ENCODE measurements at regions not wholly inside any gene's neighbourhood (a gene's known extent, or its start where the extent isn't known, plus 50 kb on each side); places are given as distances from the start of the nearest gene placed in this dataset.
"Not testable (repeated sequence)": the region's sequence is repeated elsewhere in the genome, so short reads cannot be mapped to it uniquely, and the experiment has no call there.

DNA sequence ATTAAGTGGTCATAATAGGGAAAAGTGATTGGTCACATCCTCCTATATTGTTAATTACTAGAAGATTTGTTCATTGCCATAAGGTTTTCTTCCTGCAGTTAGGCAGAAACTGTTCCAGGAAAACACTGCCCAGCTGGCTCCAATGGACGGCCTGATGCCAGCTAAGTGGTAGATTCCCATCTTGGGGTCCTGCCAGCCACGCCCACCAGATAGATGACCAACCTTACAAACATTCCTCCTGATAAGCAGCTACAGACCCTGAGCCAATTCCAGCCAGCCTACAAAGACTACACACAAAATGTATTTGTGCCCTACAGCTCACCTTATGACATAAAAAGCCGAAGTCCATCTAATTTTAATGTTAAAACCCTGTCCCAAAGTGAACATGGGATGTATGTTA, 685.9 kb upstream of the USP15 start:
- no peak for DNase-seq (ENCODE audit: low spot score)

GRCh38 chr12:61584943-61585342, 675.3 kb upstream of the USP15 start:
- no peak for DNase-seq (ENCODE audit: low spot score)

DNA sequence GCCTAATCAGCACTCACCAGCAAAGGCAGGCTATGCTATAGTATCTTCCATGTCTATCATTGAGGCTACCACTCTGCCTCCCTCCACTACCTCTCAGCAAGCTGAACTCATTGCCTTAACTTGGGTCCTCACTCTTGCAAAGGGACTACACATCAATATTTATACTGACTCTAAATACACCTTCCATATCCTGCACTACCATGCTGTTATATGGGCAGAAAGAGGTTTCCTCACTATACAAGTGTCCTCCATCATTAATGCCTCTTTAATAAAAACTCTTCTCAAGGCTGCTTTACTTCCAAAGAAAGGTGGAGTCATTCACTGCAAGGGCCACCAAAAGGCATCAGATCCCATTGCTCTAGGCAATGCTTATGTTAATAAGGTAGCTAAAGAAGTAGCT, 669.3 kb upstream of the USP15 start:
- not testable (repeated sequence) for DNase-seq (ENCODE audit: low spot score)

DNA sequence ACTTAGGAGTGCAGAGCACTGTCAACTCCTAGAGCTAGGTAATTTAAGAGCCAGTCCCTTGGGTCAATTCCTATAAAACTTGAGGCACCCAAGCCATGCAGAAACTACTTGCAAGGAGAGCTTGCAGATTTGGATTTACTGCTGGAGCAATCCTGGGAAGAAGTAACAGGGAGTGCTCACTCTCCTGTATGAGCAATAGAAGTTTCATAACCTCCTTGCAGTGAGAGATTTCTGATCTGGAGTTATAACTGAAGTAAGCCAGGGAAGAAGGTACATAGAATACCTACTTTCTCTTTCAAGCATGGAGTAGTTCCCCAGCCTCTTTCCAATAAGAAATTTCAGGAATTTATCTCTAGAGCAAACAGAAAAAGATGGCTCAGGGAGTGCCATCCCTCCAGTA, 650.1 kb upstream of the USP15 start:
- DNase-seq (ENCODE audit: low spot score) = no peak

- no peak for DNase-seq (ENCODE audit: low spot score)
Observed at GRCh38 chr12:61629702-61630101, 630.5 kb upstream of the USP15 start.

- DNase-seq (ENCODE audit: low spot score) = no peak
Observed at GRCh38 chr12:61646639-61647038, 613.6 kb upstream of the USP15 start.

DNA sequence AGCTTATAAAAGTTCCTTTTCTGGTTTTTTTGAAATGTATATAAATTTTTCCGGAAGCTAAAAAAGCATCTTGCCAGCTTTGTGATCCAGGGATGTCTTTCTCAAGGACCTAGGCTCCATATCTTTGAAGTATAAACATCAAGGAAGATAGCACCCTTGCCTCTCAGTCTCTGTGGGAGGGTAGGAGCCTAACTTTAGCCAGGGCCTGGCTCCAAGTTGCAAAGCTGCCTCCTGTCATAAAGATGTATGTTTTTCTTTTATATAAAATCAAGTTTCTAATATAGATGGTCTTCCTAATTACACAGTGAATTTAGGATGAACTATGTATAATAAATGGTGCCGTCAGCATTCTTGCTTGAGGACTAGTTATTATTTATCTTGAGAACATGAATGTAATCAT, 612.6 kb upstream of the USP15 start:
- DNase-seq (ENCODE audit: low spot score) = no peak

DNA sequence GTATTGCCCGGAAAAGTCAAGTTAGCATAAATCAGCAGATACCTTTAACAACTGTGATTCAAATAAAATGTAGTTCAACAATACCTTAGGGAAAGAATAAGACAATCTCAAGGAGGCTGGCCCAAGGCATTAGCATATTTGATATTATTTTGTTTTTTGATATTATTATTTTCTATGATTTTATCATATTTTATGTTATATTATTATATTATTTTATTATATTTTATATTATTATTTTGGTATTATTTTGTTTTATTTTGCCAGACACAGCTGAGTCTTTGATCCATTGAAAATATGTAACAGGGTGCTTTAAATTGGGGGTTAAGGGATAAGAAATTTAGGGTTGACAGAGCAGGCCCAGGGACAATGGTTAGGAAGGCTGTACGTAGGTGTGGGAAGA, 607.9 kb upstream of the USP15 start:
- no peak for DNase-seq (ENCODE audit: low spot score)

DNA sequence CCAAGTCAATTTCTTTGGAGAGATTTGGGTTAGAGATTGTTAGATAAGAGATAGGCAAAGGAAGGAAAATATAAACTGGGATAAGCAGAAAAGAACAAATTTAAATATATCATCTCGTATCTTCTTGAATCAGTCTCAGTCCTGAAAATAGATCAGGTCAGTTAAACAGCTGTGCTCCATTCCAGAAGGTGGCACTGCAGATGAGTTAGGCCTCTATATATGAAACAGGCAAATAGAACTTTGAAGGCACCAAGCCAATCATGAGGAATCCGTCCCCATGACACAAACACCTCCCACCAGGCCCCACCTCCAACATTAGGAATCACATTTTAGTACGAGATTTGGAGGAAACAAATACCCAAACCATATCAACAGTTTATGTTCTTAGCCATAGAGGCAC, 605.5 kb upstream of the USP15 start:
- no peak for DNase-seq (ENCODE audit: low spot score)

DNA sequence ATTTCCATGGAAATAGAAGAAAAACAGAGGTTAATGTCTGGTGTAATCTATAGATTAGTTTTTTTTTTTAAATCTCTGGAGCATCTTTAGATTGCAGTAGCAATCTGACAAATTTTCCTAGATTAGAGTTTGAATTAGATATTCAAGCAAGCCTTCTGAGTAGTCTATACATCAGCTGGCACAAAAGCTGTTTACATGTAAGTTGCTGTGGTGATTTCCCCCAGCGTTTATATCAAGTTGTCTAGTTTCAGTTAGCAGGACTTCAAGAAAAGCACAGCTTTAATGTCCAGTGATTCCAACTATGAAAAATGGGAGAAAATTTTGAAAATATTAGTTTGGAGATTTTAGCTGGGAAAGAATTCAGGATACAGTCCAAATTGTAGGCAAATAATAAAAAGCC, 605.0 kb upstream of the USP15 start:
- DNase-seq (ENCODE audit: low spot score) = no peak

DNA sequence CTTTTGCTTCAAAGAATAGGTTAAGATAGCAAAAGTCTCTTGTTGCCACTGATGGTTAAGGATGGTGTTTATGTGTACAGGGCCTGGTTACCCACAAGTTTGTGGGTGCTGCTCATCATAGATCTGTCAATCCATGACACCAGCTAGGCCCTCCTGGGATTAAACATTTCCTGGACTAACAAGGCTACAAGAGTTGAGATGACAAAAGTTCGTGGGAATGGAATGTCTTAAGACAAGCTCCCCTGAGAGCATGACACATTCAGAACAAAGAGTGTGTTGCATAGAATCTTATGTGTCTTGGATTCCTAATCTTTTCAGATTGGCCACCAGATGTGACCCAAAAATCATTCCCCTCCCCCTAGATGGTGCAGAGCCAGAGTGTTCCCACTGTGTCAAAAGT, 592.5 kb upstream of the USP15 start:
- no peak for DNase-seq (ENCODE audit: low spot score)

DNA sequence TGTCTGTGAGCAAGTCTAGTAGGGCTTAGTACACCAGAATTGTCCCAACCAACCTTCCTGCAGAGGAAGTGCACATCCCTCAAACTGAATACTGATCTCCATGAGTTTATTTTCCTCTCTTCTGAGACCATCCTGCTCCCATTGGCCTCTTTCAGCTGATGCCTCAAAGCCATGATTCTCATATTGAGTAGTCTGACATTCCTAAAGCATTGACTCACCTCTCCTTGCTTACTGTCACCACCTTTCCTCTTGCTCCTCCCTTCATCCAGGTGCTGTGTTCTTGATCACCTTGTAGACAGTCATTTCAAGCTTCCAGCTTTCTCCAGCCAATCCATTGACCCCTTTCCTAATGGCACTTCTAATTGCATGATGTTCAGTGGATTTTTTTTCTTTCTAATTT, 583.7 kb upstream of the USP15 start:
- DNase-seq (ENCODE audit: low spot score) = no peak

GRCh38 chr12:61687407-61687806, 572.8 kb upstream of the USP15 start:
- DNase-seq (ENCODE audit: low spot score) = no peak

DNA sequence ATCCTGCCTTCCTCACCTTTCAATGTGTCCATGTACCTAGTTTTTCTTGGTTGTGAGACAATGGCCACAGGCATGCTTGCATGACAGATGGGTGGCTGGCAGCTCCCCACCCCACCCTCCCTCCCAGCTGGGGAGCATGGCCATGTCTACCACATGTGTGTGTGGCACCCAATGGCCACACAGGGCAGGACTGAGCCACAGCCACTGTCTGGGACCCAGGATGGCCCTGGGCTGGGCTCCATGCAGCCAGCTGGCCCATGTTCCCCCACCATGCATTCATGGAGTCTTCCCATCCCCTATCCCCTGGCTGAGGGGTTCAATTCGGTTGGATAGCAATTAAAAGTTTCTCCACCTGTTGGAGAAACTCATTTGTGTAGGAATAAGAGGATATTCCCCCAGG, 566.0 kb upstream of the USP15 start:
- DNase-seq (ENCODE audit: low spot score) = no peak

DNA sequence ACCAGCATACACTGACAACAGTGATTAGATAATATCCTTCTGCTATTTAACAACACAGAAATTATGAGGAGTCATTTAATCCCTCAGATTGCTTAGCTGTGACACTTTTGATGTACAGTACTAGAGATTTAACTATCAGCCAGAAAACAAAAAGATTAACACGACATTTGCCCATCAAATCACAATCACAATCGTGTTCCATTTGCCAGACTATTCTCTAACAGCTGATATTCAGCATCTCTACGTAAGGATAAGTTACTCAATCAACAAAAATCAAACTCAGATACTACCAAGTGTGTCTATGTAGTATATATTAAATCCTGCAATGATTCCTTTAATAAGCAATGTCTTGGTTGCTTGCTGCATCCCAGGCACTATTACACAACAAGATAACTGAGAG, 558.7 kb upstream of the USP15 start:
- DNase-seq (ENCODE audit: low spot score) = no peak

GRCh38 chr12:61706783-61707182, 553.4 kb upstream of the USP15 start:
- no peak for DNase-seq (ENCODE audit: low spot score)

DNA sequence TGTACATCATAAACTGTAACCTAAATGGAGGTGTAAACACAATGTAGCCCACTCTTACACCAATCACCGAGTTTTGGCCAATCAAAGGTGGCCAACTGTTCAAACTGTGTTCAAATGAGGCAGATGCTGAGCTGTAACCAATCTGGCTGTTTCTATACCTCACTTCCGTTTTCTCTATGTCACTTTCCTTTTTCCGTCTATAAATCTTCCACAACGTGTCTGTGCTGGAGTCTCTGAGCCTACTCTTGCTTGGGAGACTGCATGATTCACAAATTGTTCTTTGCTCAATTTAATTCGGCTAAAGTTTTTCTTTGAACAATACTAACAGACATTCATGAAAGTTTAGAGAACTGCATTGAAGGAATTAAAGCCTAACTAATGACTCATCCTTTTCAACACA, 547.1 kb upstream of the USP15 start:
- no peak for DNase-seq (ENCODE audit: low spot score)

DNA sequence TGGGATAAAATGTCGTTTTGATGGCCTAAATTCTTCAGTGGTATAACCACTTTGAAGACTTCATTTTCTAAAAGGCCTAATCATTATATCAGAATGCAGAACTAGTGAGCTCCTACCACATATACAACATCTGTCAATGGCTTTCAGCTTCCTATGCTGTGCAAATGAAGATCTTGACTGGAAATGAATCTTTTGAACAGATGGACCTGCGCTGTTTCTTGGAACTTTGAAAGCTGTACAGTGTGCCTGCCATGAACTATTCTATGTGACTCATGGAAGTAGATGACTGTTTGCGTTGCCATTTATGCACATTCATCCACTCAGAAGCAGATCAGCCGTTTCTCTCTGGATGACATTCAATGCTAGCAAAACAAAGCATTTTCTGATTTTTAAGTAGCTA, 542.2 kb upstream of the USP15 start:
- DNase-seq (ENCODE audit: low spot score) = no peak

- DNase-seq (ENCODE audit: low spot score) = no peak
Observed at GRCh38 chr12:61739925-61740324, 520.3 kb upstream of the USP15 start.

DNA sequence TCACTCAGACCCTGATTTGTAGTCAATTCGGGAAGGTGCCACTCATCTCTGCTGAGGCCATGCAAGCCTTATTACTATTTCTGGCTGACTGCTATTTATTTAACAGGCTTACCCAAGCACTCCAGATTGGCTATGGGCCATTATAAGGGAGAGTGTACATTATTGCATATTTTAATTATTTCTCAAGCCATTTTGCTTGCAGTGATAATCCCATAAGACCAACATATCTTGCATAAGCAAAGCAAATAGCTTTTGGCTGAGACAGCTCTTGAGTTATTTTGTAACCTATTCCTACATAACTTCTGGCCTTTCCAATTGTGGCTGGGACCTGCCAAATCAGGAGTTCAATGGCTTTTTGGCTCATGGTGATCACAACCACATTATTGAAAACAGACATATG, 509.6 kb upstream of the USP15 start:
- no peak for DNase-seq (ENCODE audit: low spot score)

GRCh38 chr12:61754214-61754613, 506.0 kb upstream of the USP15 start:
- DNase-seq (ENCODE audit: low spot score) = no peak

GRCh38 chr12:61757831-61758505, 502.2 kb upstream of the USP15 start:
- DNase-seq (ENCODE audit: low spot score) = no peak

GRCh38 chr12:61758661-61759060, 501.5 kb upstream of the USP15 start:
- DNase-seq (ENCODE audit: low spot score) = no peak

- DNase-seq (ENCODE audit: low spot score) = no peak
Observed at GRCh38 chr12:61765926-61766325, 494.3 kb upstream of the USP15 start.

DNA sequence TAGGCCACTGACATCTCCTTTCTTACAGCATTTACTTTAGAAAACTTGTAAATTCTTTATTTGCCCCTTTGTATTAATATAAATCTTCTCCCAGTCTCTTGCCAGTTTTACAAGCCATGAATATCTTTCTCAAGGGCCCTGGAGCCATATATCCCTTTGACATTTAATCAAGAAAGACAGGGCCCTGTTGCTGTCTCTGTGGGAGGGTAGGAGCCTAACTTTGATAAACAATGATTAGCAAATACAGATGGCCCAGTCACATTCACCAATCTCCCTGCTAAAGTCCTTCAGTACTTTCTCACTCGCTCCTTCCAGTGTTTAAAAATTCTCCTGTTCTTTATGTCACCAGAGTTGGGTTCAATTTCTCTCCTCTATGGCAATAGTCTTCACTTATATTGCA, 479.8 kb upstream of the USP15 start:
- no peak for DNase-seq (ENCODE audit: low spot score)
